ENCODE measurements at regions not wholly inside any gene's neighbourhood (a gene's known extent, or its start where the extent isn't known, plus 50 kb on each side); places are given as distances from the start of the nearest gene placed in this dataset.

DNA sequence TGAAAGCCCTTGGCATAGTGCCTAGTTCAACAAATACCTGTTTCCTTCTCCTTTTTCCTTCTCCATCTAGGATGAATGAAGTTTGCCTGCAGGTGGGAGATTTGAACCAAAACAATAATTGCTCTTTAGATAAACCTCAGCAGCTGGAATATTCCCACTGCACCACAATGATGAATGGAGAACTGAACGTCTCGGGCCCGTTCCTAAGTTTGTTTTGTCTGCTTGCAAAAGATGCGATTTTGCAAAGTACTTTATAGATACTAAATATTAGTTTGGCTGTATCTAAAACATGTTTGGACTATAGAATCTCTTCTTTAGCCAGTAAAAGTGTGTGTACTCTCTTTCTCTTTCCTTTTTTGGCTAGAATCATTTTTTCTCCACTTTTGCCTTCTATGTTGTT is 75.8 kb upstream of the BMPER start:
- Histone ChIP-seq H3K9ac (ENCODE audit: low read depth, low read length) (no peak overlapping the region), H3K36me3 (ENCODE audit: insufficient read depth, low read length) (no peaks in the 10 kb centered on the region), H3K27ac (ENCODE audit: low read length) (no peak overlapping the region), H3K4me3 (ENCODE audit: low read depth in 1 of 2, low read length in 2 of 2) (no peak overlapping the region), H4K20me1 (ENCODE audit: insufficient read depth, low read length) (no peaks in the 10 kb centered on the region), H2AFZ (ENCODE audit: low read depth, low read length) (no peak overlapping the region), H3K4me1 (ENCODE audit: insufficient read depth, low read length) (no peaks in the 10 kb centered on the region), H3K9me3 (ENCODE audit: insufficient read depth, low read length, severe bottlenecking) (no peaks in the 10 kb centered on the region), H3K79me2 (ENCODE audit: insufficient read depth, low read length) (no peaks in the 10 kb centered on the region), H3K27me3 (ENCODE audit: insufficient read depth, low read length, poor library complexity) (no peaks in the 10 kb centered on the region), H3K4me2 (ENCODE audit: insufficient read depth, low read length) (no peak overlapping the region)
- DNase-seq (no peak), ATAC-seq (ENCODE audit: insufficient read depth, low read depth) (no peak)
- no peak for TF ChIP-seq EZH2 (IDR thresholded peaks at IDR 0.05; ENCODE audit: borderline replicate concordance, low read depth, low read length, severe bottlenecking)
- TF ChIP-seq, protein P1, sequence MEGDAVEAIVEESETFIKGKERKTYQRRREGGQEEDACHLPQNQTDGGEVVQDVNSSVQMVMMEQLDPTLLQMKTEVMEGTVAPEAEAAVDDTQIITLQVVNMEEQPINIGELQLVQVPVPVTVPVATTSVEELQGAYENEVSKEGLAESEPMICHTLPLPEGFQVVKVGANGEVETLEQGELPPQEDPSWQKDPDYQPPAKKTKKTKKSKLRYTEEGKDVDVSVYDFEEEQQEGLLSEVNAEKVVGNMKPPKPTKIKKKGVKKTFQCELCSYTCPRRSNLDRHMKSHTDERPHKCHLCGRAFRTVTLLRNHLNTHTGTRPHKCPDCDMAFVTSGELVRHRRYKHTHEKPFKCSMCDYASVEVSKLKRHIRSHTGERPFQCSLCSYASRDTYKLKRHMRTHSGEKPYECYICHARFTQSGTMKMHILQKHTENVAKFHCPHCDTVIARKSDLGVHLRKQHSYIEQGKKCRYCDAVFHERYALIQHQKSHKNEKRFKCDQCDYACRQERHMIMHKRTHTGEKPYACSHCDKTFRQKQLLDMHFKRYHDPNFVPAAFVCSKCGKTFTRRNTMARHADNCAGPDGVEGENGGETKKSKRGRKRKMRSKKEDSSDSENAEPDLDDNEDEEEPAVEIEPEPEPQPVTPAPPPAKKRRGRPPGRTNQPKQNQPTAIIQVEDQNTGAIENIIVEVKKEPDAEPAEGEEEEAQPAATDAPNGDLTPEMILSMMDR (IDR thresholded peaks at IDR 0.05; ENCODE audit: borderline replicate concordance, extremely low read depth, low read length, poor library complexity, severe bottlenecking) = no peak

- H3K36me3 ChIP-seq (ENCODE audit: insufficient read depth, low read length) = no peaks in the 10 kb centered on the region
- H2AFZ ChIP-seq (ENCODE audit: low read depth, low read length) = no peak overlapping the region
- H3K4me1 ChIP-seq (ENCODE audit: insufficient read depth, low read length) = no peaks in the 10 kb centered on the region
- H3K27ac ChIP-seq (ENCODE audit: low read length) = no peak overlapping the region
- no peaks in the 10 kb centered on the region for H3K27me3 ChIP-seq (ENCODE audit: insufficient read depth, low read length, poor library complexity)
- DNase-seq = no peak
- H3K9me3 ChIP-seq (ENCODE audit: insufficient read depth, low read length, severe bottlenecking) = no peaks in the 10 kb centered on the region
- H3K4me2 ChIP-seq (ENCODE audit: insufficient read depth, low read length) = no peak overlapping the region
- H3K79me2 ChIP-seq (ENCODE audit: insufficient read depth, low read length) = no peaks in the 10 kb centered on the region
- no peak overlapping the region for H3K9ac ChIP-seq (ENCODE audit: low read depth, low read length)
- TF ChIP-seq, protein P1 (IDR thresholded peaks at IDR 0.05; ENCODE audit: borderline replicate concordance, extremely low read depth, low read length, poor library complexity, severe bottlenecking) = no peak
- TF ChIP-seq EZH2 (IDR thresholded peaks at IDR 0.05; ENCODE audit: borderline replicate concordance, low read depth, low read length, severe bottlenecking) = no peak
- ATAC-seq (ENCODE audit: insufficient read depth, low read depth) = no peak
- H4K20me1 ChIP-seq (ENCODE audit: insufficient read depth, low read length) = no peaks in the 10 kb centered on the region
- no peak overlapping the region for H3K4me3 ChIP-seq (ENCODE audit: low read depth in 1 of 2, low read length in 2 of 2)
These were observed 73.8 kb upstream of the BMPER start for GRCh38 chr7:33831389-33832141.

GRCh38 chr7:33832271-33832721 is 73.0 kb upstream of the BMPER start:
- no peak overlapping the region for H3K4me2 ChIP-seq (ENCODE audit: insufficient read depth, low read length)
- TF ChIP-seq, protein P1 (IDR thresholded peaks at IDR 0.05; ENCODE audit: borderline replicate concordance, extremely low read depth, low read length, poor library complexity, severe bottlenecking) = no peak
- TF ChIP-seq EZH2 (IDR thresholded peaks at IDR 0.05; ENCODE audit: borderline replicate concordance, low read depth, low read length, severe bottlenecking) = no peak
- H3K27ac ChIP-seq (ENCODE audit: low read length) = no peak overlapping the region
- H2AFZ ChIP-seq (ENCODE audit: low read depth, low read length) = no peak overlapping the region
- H4K20me1 ChIP-seq (ENCODE audit: insufficient read depth, low read length) = no peaks in the 10 kb centered on the region
- no peaks in the 10 kb centered on the region for H3K27me3 ChIP-seq (ENCODE audit: insufficient read depth, low read length, poor library complexity)
- ATAC-seq (ENCODE audit: insufficient read depth, low read depth) (no peak), DNase-seq (no peak)
- H3K9ac ChIP-seq (ENCODE audit: low read depth, low read length) = no peak overlapping the region
- H3K36me3 ChIP-seq (ENCODE audit: insufficient read depth, low read length) = no peaks in the 10 kb centered on the region
- no peaks in the 10 kb centered on the region for H3K9me3 ChIP-seq (ENCODE audit: insufficient read depth, low read length, severe bottlenecking)
- no peak overlapping the region for H3K4me3 ChIP-seq (ENCODE audit: low read depth in 1 of 2, low read length in 2 of 2)
- H3K79me2 ChIP-seq (ENCODE audit: insufficient read depth, low read length) = no peaks in the 10 kb centered on the region
- H3K4me1 ChIP-seq (ENCODE audit: insufficient read depth, low read length) = no peaks in the 10 kb centered on the region
